HG03378 (cell line): ENCODE measurements at regions not wholly inside any gene's neighbourhood (a gene's known extent, or its start where the extent isn't known, plus 50 kb on each side); places are given as distances from the start of the nearest gene placed in this dataset.

ENCODE experiments used
- ATAC-seq: cut with Tn5 transposase; IDR thresholded peaks from one replicate; pipeline ENCODE4 v1.9.1; 2021; ENCODE audit warnings: mild to moderate bottlenecking, moderate library complexity; ENCODE audit not compliant: unreplicated experiment

DNA sequence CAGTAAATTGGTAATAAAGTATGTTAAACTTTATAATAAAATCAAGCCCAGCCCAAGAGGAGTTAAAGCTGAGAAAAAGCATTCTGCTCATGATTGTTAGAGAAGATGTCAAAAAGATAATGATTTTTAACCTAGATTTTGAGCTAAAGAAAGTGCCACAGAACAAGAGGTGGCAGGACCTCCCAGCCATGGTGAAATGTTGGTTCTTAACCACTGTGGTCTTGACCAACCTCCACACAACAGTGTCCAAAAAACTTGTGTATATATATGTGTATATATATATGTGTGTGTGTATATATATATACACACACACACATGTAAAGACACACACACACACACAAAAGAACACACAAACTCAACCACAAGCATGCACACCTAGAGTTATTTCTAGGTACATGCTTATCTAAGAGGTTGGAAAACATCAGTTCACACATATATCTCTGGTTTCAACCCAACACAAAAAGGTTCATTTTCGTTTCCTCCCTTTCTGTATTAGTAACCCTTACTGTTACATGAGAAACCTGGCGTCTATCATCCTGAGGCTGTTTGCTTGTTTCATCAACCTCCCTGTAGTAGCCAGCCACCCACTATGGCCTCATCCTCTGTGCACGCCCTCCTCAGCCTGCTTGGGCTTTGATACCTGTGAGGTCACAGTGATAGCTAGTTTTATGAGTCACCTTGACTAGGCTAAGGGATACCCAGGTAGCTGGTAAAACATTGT lies 631.8 kb upstream of the ID2 start:
- ATAC-seq, result peak; percentile 89

DNA sequence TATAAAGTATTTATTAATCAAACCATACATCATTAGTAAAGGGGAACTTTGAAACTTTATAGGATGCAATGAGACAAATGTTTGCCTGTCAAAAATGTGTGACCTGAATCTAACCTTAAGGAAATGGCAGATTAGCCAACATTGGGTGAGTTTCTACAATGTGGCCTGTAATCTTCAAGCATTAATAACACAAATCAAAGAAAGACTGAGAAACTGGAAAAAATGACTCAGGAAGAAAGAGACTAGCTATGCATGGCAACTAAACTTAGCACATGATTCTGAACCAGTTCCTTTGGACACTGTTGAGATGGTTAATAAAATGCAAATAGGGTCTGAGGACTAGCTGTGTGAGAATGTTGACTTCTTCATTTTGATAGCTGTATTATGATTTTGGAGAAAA lies 628.6 kb upstream of the ID2 start:
- ATAC-seq, result no peak

DNA sequence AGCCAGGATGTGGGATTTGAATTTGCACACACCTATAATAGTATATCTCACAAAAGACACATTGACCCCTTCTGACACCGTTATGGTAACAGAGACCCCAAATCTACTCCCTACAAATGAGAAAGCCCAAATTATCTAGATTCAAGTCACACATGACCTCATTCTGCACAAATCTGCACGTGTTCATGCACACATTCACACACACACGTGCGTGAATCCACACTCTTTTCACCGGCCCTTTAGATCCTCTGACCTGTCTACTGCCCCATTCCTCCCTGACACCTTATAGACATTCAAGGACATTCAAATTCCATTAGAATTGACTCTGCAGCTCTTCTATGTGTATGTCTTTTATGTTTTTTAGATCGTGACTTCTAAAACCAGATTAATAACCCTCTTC lies 627.8 kb upstream of the ID2 start:
- no peak for ATAC-seq

DNA sequence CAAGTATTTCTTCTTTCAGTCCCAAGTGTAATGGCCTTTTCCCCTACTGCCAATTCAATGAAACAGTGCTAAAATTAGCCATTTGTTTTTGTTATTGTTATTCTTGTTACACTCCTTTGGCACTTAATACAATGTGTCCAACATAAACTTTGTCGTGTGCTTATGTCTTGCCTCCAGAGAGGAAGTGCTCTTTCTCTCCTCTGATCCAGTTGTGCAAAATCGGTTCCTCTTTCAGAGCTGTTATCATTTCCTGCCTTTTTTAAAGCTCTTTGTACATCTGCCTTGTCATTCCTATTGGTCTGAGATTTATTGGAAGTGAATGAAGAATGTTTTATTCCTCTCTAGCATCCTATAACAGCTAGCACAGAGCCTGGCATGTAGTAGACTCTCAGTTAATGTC lies 623.2 kb upstream of the ID2 start:
- ATAC-seq, result no peak

DNA sequence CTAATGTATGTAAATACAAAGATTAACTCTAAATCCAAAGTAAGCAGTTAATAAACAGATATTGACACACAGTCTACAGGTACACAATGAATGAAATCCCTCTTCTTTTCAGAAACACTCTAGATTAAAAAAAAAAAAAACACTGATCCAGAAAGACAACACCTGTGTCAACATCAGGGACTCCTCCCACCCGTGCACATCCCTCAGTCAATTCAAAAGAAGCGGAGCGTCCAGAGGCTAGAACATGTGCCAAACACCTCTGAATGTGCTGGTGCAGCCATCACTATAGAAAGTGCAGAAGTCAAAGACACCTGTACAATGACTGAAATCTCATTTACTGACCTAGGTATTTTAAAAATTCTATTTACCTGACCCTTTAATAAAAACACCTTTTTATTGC lies 622.6 kb upstream of the ID2 start:
- no peak for ATAC-seq

DNA sequence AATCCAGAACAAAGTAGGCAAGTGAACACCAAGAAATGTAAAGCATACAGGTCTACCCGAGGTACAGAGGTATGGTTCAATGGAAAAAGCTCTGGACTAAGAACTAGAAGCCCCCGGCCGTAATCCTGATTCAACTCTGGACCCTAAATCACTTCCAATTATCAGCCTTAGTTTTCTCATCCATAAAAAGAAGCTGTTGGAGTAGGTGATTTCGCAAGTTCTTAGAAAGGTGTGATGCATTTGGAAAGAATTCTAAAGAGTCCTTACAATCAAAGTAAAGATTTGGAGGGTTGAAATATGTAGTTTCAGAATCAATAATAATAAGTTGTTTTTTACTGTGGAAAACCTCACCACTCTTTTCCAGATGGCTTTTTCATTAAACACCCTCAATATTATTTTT lies 622.1 kb upstream of the ID2 start:
- ATAC-seq, result no peak

DNA sequence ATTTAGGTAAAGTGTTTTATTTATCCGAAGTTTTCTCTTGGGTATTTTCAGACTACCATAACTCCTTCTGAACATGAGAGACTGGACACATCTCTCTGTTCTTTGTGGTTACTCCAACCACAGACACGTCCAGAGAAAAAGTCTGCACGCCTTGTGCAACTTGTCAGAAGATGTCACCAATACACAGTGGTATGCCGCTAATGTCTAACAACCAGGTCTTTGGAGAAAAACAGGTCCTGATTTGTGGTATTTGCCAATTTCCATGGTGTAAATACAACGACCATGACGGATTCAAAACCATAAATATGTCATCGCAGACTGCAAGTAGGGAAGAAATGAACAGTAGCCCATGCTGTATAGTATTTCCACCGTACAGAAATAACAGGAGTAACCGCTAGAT lies 620.6 kb upstream of the ID2 start:
- ATAC-seq, result no peak

DNA sequence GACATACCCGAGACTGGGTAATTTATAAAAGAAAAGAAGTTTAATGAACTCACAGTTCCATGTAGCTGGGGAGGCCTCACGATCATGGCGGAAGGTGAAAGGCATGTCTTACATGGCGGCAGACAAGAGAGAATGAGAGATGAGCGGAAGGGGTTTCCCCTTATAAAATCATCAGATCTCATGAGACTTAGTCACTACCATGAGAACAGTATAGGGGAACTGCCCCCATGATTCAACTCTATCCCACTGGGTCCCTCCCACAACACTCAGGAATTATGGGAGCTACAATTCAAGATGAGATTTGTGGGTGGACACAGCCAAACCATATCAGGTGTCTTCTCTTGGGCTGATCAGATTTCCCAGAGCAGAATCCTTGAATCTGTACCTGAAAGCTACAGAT lies 617.3 kb upstream of the ID2 start:
- ATAC-seq, result no peak

DNA sequence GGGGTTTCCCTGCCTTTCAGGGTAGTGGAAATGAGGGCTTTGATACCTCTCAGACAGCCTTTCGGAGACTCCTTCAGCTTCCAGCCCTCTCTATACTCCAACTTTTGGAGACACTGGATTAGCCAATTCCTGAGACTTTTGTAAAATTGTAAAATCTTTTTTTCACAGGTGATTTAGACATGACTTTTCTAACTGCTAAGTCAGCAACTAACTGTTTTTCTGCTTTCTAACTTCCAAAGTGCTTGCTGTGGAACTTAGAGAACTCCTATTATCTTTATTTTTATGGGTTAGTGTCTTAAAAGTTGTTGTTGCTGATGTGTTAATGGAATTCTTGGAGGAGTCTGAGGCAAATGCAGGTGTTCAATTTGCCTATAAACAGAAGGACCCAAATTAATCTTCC lies 616.7 kb upstream of the ID2 start:
- ATAC-seq, result no peak

DNA sequence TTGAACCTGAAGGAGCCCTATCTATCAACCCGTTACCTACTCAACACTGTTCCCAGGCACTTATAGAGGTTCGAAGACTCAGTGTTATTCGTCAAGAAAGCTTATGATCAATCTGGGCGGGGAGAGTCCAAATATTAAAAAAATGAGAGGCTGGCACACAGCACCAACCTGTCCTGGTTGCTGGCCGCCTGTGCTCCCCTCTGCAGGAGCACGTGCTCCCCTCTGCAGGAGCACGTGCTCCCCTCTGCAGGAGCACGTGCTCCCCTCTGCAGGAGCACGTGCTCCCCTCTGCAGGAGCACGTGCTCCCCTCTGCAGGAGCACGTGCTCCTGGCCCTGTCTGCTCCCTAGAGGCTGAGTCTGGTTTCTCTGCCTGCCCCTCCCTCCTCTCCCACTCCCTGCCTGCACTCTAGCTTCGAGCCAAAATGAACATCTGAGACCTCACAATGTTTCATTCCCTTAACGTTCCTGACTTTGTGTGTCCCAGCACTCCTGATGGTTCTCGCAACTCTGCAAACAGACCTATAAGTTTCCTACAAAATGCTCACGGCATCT lies 614.0 kb upstream of the ID2 start:
- ATAC-seq, result no peak

DNA sequence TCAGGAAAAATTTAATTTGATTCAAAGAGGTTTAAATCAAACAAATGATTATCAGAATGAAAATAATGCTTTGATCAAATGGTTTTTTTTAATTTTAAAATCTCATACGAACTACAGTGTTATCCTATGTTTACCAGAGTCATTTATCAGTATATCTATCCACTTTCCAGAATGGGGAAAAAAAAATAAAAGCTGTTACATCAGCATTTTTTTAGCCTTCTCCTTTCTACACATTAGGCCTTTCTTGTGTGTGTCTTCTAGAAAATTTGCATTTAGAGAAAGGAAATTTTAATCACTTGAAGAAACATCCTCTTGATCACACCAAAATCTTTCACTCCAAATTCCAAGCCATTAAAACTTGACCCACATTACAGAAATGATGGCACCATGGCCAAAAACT lies 608.9 kb upstream of the ID2 start:
- no peak for ATAC-seq

DNA sequence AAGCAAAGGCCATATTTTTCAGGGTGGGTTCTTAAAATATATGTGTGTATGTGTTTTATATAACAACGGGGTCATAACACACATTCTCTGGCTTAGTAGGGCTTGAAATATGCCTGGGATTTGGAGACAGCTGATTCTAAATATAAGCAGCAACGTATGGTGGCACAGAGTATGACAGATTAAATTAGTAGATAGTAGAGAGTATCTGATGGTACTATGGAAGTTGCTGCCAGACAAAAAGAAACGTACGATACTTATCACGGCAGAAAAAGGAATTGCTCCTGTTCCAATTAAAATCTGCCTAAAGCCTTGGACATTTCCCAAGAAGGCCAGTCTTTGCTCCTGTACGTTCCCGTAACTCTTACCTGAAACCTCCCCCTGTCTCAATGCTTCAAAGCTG lies 607.9 kb upstream of the ID2 start:
- ATAC-seq, result no peak

DNA sequence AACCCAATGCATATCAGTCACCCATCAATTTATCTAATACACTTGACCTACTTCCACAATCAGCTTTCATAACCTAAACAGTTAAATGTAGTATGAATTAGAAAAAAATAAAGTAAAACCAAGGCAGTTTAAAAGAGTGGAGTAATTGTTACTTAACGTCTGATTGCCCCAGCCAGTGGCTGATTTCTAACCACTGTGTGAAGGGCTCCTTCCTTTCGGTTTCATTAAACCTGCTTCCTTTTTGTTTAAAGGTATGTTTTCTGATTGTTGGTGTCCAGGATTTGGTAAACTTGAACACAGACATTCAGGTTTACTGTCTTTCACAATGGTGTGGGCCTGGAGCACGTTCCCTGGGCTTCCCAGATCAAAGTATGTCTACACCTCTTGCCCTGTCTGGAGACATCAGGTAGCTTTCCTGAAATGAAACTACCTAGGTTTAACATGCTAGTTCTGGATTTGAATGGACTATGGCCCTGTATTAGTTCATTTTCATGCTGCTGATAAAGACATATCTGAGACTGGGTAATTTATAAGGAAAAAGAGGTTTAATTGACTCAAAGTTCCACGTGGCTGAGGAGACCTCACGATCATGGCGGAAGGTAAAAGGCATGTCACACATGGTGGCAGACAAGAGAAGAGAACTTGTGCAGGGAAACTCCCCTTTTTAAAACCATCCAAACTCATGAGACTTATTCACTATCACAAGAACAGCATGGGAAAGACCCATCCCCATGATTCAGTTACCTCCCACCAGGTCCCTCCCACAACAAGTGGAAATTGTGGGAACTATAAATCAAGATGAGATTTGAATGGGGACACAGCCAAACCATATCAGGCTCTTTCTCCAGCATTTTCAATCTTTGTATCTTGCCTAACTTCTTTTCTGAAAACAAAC lies 605.2 kb upstream of the ID2 start:
- no peak for ATAC-seq

DNA sequence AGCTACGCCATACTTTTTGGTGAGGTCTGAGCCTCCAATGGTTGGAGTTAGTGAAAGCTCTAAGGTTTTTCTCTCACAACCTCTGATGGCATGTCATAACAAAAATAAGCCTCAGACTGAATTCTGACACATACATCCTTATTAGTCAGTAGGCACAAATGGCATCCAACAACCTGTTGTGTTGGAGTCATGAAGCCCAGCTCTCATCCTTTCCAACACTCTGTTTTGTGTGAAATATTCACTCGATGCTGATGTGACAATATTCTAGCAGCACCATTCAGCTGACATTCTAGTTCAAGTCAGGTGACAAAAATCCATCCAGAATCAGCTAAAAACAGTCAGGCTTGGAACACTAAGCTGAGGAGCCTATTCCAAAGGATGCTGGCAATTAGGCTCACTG lies 603.2 kb upstream of the ID2 start:
- ATAC-seq, result no peak

DNA sequence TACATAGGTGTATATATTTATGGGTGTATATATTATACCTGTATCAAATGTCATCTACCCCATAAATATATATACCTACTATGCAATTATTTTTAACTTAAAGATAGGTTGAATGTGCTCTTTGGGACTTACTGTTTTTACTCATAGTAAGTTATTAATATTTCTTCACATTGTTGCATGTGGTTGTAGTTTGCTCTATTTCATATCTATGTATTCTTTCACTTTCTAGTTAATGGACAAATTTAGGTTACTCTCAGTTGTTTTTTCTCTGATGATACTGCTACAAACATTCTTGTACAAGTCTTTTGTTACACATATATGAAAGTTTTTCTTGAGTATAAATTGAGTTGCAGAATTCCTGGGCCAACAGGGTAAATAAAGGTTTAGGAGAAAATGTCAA lies 601.8 kb upstream of the ID2 start:
- ATAC-seq, result no peak

DNA sequence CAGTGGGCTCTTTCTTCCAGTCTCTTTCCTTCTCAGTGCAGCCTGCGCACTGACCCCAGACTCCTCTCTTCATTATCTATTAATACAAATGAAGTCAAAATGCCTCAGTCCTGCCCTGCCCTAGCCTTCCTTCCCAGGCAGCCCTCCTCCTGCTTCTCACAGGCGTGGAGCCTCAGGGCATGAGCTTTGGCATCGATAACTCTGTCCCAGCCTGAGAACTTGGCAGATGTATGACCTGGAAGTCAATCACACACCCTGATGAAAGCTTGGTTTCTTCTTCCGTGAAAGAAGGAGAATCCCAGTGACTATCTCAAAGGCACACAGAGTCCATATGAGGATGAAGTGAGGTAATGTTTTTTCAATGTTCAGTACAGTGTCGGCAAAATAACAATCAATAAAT lies 600.7 kb upstream of the ID2 start:
- no peak for ATAC-seq

DNA sequence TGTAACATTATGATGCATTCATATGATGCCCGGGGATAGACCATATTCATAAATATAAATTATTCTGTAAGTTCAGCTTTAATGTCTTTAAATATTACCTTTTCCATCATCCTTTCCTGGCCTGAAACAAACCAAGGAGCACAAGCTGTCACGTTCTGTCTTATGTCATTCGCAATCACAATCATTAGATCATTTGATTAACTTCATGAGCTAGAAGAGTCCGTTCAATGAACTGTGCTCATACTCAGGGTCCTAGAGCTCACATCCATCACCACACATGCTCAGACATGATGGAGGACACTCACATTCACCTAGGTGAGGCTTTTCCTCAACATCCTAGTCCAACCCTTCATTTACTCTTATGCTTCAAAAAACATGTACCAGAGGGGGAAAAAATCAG lies 599.0 kb upstream of the ID2 start:
- no peak for ATAC-seq

DNA sequence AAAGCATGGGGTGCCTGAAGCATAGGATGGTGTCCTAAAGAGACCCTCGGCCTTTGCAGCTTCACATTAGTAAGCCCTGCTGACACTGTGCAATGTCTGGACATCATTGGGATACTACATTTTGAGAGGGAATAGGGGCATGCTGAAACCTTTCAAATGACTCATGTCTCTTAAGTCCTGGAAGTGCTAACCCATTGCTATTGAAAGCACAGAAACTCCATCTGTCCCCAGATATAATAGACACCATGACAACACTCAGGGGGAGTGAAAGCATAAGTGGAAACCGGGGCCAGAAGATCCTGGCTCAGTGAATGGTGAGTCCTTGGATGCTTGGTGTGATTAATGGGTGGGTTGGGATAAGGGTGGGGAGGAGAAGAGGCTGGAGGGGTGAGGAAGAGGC lies 595.5 kb upstream of the ID2 start:
- no peak for ATAC-seq

DNA sequence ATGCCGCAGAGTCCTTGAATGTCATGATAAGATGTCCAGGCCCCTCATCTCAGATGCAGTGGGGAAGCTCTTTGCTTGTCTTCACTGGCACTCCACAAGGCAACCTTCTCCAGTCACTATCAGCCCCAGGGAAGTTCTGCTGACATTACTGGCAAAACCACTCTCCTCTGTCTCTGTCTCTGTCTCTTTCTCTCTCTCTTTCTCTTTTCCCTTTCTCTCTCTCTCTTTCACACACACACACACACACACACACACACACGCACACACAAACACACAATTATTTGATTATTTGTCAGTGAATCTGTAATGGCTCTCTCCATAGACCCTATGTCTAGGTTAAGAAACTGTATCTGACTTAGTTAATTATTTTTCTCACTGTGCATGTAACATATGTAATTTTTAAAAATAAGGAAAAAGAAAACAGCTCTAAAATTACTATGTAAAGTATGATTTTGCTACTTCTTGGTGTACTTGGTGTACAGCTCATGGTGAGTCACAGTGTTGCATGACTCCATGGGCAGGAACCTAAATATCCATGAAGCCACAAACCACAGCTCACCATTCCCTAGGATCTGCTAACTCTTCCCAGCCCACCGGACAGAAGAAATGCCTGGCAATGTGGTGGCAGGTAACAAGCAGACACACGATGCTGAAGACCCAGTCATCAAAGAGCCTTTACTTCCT lies 594.9 kb upstream of the ID2 start:
- no peak for ATAC-seq

DNA sequence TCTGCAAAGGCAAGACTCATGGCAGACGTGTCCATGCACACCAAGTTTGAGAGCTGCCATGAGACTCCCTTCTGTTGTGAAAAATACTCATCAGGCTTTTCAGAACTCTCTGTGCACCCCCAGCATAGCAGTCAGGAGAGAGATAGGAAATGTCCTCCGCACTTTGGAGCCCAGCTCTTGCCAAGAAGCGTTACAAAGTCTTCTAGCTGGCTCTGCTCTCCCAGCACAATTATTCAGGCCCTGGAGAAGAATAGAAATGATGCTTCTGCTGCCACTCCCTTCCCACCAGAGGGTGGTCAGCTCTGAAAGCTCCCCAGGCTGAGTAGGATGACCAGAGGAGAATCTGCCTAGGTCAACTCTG lies 594.4 kb upstream of the ID2 start:
- no peak for ATAC-seq

DNA sequence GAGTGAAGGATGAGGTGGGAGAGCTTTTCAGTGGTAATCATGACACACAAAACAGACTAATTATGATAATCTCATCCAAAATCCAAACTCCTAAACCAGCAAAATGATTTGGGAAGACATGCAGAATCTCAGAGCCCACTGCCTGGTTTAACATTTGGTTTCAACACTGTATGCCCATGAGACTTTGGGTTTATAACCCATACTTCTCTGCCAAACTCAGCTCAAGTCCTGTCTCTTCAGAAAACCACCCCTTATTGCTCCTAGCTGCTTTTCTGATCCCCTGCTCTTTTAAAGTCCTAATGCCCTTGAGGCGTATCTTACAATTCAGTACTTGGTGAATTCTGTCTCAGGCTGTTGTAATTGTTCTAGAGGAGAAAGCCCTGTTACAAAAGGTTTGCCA lies 593.0 kb upstream of the ID2 start:
- no peak for ATAC-seq

DNA sequence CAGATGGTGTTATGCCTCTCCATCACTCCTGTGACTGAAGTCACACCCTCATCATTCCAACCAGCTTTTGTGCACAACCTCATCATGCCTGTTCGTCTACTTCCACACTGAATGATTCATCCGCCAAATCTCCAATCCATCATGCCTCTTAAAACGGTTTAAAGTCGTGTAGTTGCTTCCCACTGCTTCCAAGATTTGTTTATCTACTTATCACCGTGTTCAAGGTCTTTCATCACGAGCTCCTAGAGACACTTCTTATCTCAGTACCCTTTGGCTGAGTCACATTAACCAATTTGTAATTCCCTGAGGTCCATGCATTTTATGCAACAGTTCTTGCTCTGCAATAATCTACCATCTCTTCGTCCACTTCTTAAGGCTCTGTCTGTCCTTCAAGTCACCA lies 592.3 kb upstream of the ID2 start:
- ATAC-seq, result no peak
